ENCODE measurements at regions not wholly inside any gene's neighbourhood (a gene's known extent, or its start where the extent isn't known, plus 50 kb on each side); places are given as distances from the start of the nearest gene placed in this dataset.

- TF ChIP-seq FOXK2 (IDR thresholded peaks at IDR 0.05) (no peak), TCF7 (IDR thresholded peaks at IDR 0.05; ENCODE audit: borderline replicate concordance) (no peak), EP300 (IDR thresholded peaks at IDR 0.05; ENCODE audit: borderline replicate concordance in 1 of 2, control insufficient read depth in 1 of 2, low read depth in 2 of 2, low read length in 2 of 2) (no peak), SRF (IDR thresholded peaks at IDR 0.05; ENCODE audit: low read depth in 2 of 2, low read length in 2 of 2) (no peak), ZNF217 (IDR thresholded peaks at IDR 0.05) (no peak), MTA2 (IDR thresholded peaks at IDR 0.05; ENCODE audit: low read depth) (no peak), CBX3 (IDR thresholded peaks at IDR 0.05; ENCODE audit: borderline replicate concordance, low read depth) (no peak)
- TF ChIP-seq, protein P1, sequence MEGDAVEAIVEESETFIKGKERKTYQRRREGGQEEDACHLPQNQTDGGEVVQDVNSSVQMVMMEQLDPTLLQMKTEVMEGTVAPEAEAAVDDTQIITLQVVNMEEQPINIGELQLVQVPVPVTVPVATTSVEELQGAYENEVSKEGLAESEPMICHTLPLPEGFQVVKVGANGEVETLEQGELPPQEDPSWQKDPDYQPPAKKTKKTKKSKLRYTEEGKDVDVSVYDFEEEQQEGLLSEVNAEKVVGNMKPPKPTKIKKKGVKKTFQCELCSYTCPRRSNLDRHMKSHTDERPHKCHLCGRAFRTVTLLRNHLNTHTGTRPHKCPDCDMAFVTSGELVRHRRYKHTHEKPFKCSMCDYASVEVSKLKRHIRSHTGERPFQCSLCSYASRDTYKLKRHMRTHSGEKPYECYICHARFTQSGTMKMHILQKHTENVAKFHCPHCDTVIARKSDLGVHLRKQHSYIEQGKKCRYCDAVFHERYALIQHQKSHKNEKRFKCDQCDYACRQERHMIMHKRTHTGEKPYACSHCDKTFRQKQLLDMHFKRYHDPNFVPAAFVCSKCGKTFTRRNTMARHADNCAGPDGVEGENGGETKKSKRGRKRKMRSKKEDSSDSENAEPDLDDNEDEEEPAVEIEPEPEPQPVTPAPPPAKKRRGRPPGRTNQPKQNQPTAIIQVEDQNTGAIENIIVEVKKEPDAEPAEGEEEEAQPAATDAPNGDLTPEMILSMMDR (IDR thresholded peaks at IDR 0.05 in 2 of 3, conservative IDR thresholded peaks at IDR 0.05 in 1 of 3; ENCODE audit: control insufficient read depth in 2 of 3, extremely low read depth in 1 of 3, insufficient read depth in 1 of 3, low read depth in 3 of 3, low read length in 3 of 3) = no peak
- TF ChIP-seq, protein P2, sequence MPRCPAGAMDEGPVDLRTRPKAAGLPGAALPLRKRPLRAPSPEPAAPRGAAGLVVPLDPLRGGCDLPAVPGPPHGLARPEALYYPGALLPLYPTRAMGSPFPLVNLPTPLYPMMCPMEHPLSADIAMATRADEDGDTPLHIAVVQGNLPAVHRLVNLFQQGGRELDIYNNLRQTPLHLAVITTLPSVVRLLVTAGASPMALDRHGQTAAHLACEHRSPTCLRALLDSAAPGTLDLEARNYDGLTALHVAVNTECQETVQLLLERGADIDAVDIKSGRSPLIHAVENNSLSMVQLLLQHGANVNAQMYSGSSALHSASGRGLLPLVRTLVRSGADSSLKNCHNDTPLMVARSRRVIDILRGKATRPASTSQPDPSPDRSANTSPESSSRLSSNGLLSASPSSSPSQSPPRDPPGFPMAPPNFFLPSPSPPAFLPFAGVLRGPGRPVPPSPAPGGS (IDR thresholded peaks at IDR 0.05; ENCODE audit: borderline replicate concordance, insufficient read depth, low read depth, low read length, poor library complexity, severe bottlenecking) = peak; percentile 32
Observed at GRCh38 chr1:10962483-10962882, 50.0 kb upstream of the TARDBP start.

All from GM12878 (cell line).